Stomach (tissue), 8 donors: ENCODE measurements at regions not wholly inside any gene's neighbourhood (a gene's known extent, or its start where the extent isn't known, plus 50 kb on each side); places are given as distances from the start of the nearest gene placed in this dataset.

Experiments used
- DNase-seq, 2 donors: peaks; one replicate each; pipeline versions ENCODE4 v3.0.0 to v3.0.0-alpha.2; 2013 to 2019
- H3K27ac ChIP-seq, 5 donors: fragments of 200-600 bp in 4 of 5; sonication (generic) in 4 of 5; one replicate each; pipeline ENCODE4 v1.5.1; 2013 to 2019; ENCODE audit warnings: mild to moderate bottlenecking in 1 of 5, moderate library complexity in 1 of 5
- H3K27me3 ChIP-seq, 3 donors: fragments of 200-600 bp; sonication (generic); one replicate each; pipeline ENCODE4 v1.5.1; 2017 to 2019; ENCODE audit warnings: mixed run types in 1 of 3
- H3K36me3 ChIP-seq, 4 donors: fragments of 200-600 bp; sonication (generic); 1 replicate in 3 of 4; 2 replicates in 1 of 4; pipeline ENCODE4 v1.5.1; 2016 to 2019
- H3K4me1 ChIP-seq, 4 donors: fragments of 200-600 bp; sonication (generic); one replicate each; pipeline ENCODE4 v1.5.1; 2016 to 2019
- H3K4me3 ChIP-seq, 4 donors: fragments of 200-600 bp; sonication (generic) in 3 of 4; one replicate each; pipeline ENCODE4 v1.5.1; 2016 to 2019; ENCODE audit warnings: mild to moderate bottlenecking in 1 of 4
- H3K9me3 ChIP-seq, 4 donors: fragments of 200-600 bp; sonication (generic); one replicate each; pipeline ENCODE4 v1.5.1; 2016 to 2019
- CTCF ChIP-seq, 7 experiments: fragments of 450-650 bp in 4 of 7; fragments of 200-600 bp in 3 of 7; sonication (generic) in 3 of 7; IDR thresholded peaks; one replicate each; pipeline ENCODE4 v1.5.1; 2016 to 2019; ENCODE audit warnings: antibody characterized with exemption in 7 of 7, control low read depth in 2 of 7, mild to moderate bottlenecking in 1 of 7
- EP300 ChIP-seq: sonication (generic); formaldehyde crosslinking; IDR thresholded peaks from one replicate; pipeline ENCODE4 v1.6.1; 2017; ENCODE audit warnings: antibody characterized with exemption
- POLR2A ChIP-seq, 4 donors: fragments of 450-650 bp; IDR thresholded peaks; one replicate each; pipeline ENCODE4 v1.6.1; 2016; ENCODE audit warnings: antibody characterized with exemption in 4 of 4, control low read depth in 2 of 4, mild to moderate bottlenecking in 1 of 4, moderate library complexity in 1 of 4
- POLR2AphosphoS5 ChIP-seq, 3 donors: sonication (generic); formaldehyde crosslinking; IDR thresholded peaks; one replicate each; pipeline ENCODE4 v1.6.1; 2016; ENCODE audit warnings: antibody characterized with exemption in 3 of 3
- WGBS, 5 donors: extraction: QIAGEN DNeasy Blood & Tissue Kit in 3 of 5; methylation state at CpG; one replicate each; pipeline versions ENCODE4 v1.1.5 to v1.1.7; 2013 to 2018; 5-methylcytosine and 5-hydroxymethylcytosine counted together
- intact Hi-C: fragments of 100-400 bp; cut with DNase I; formaldehyde crosslinking; loops from one replicate; pipeline ENCODE4 v1.15.1; 2023; ENCODE audit warnings: low total_unique reads
- donor health status: healthy with polysubstance abuse.
- donor health status: Bipolar disorder and iron deficiency.
- donor health status: healthy.

DNA sequence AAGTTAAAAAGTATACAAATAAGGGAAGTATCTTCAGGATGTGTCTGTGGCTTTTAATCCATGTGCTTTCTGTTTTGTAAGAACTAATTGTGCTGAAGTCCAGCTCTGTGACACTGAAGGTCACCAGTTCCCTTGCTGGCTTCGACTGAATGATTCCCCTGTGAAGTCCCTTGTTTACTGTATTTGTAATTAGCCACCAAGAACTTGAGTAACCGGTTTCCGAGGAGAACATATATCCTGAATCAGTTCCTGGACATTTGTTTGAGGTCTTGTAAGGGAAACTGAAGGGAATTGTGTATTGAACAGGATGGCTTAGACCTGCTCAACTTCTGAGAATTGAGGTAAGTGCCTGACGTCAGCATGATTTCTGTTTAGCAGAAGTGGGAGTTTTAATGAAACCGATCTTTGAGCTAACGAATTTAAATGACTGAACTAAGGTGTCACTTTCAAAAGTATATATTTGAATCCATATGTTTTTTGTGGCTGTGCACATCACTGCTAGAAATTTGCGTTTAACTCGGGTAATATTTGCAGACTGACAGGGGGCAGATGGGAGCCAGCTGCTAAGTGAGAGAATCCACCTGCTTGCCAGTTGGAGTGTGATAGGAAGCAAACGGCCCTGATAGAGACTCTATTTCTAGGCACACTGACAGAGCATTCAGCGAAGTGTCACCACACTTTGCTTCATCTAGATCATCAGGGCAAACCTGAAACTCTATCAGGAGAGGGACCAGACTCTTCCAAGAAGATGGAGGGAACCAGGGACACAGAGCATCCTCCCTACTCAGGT lies 530.0 kb downstream of the RFC3 start:
- 18 to 46% (median 28%) methylated on average over 10 of the region's 10 CpGs for WGBS, 5 donors
- peaks cover 0 to 23% (median 9%) of the 10 kb centered on the region in 4 donors for H3K4me1 ChIP-seq
- no peaks in the 10 kb centered on the region for H3K9me3 ChIP-seq
- peak; percentile 63 to 92 for DNase-seq
- H3K27me3 ChIP-seq = no peaks in the 10 kb centered on the region
- intact Hi-C loops = no loop called here
- H3K4me3 ChIP-seq = no peak overlapping the region
- H3K36me3 ChIP-seq = no peaks in the 10 kb centered on the region
- peak overlapping the region; percentile 60 to 76 (median 68) for H3K27ac ChIP-seq
- TF ChIP-seq EP300 (no peak), POLR2A (IDR thresholded peaks at IDR 0.05) (no peak), CTCF (IDR thresholded peaks at IDR 0.05) (no peak), POLR2AphosphoS5 (IDR thresholded peaks at IDR 0.05) (peak in 2 of 3 donors; percentile 71 to 87)

DNA sequence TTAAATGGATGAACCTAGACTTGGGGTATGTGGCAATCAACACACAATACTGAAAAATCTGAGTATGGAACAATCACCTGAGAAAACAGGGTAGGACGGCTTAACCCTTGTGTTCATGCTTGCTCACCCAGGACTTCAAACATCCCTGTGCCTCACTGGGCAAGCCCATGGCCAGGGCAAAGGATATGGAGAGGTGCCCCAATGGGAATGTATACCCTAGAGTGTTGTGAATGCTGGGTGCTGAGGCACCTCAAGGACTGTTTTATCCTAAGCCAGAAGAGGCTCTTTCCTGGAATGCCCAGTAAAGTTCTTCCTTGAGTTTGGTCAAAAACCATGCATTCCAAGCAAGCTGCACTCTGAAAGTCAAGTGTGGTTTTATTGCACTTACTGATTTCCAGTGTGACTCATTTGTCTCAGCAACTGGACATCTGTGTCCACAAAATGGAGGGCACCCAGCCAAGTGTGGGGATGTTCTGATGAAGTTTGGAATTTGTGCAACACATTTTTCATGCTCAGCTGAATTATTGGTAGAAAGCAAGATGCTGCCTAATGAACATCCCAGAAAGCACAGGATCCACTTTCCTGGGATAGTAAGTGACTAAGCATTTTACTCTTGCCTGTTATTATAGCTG lies 531.3 kb downstream of the RFC3 start:
- intact Hi-C loops = no loop called here
- TF ChIP-seq EP300 = no peak
- TF ChIP-seq POLR2AphosphoS5 (IDR thresholded peaks at IDR 0.05) = peak in 1 of 3 donors; percentile 39
- peak overlapping the region in 1 of 5 donors; percentile 72 for H3K27ac ChIP-seq

GRCh38 chr13:34350671-34351070 lies 532.7 kb downstream of the RFC3 start:
- intact Hi-C loops = no loop called here
- Histone ChIP-seq H3K4me1 (peaks cover 0 to 23% (median 9%) of the 10 kb centered on the region in 4 donors), H3K27me3 (no peaks in the 10 kb centered on the region), H3K36me3 (no peaks in the 10 kb centered on the region), H3K9me3 (no peaks in the 10 kb centered on the region), H3K27ac (no peak overlapping the region), H3K4me3 (no peak overlapping the region)
- WGBS, 5 donors = 95 to 100% (median 98%) methylated on average over 3 of the region's 3 CpGs
- DNase-seq = no peak
- TF ChIP-seq EP300 = no peak
- TF ChIP-seq POLR2A (IDR thresholded peaks at IDR 0.05) = no peak
- no peak for TF ChIP-seq CTCF (IDR thresholded peaks at IDR 0.05)
- no peak for TF ChIP-seq POLR2AphosphoS5 (IDR thresholded peaks at IDR 0.05)

More for the DNA sequence above, 531.3 kb downstream of the RFC3 start:
- H3K9me3 ChIP-seq = no peaks in the 10 kb centered on the region
- peaks cover 0 to 23% (median 9%) of the 10 kb centered on the region in 4 donors for H3K4me1 ChIP-seq
- H3K4me3 ChIP-seq = no peak overlapping the region
- H3K36me3 ChIP-seq = no peaks in the 10 kb centered on the region
- DNase-seq = peak in 1 of 2 donors; percentile 40
- no peaks in the 10 kb centered on the region for H3K27me3 ChIP-seq
- 75 to 92% (median 85%) methylated on average over 1 of the region's 1 CpG for WGBS, 5 donors

DNA sequence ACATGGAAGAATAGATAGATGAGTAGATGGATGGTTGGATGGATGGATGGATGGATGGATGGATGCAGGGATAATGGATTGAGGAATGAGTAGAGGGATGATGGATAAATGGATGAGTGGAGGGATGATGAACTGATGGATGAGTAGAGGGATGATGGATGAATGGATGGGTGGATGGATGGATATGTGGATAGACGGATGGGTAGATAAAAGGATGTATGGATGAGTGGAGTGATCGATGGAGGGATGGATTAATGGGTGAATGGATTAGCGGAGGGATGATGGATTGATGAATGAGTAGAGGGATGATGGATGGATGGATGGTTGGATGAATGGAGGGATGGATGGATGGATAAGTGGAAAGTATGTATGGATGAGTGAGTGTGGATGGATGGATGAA lies 533.2 kb downstream of the RFC3 start:
- WGBS, 5 donors = 92 to 99% (median 96%) methylated on average over 3 of the region's 3 CpGs
- no peak overlapping the region for H3K4me3 ChIP-seq

GRCh38 chr13:34352958-34353357 lies 535.0 kb downstream of the RFC3 start:
- peaks cover 0 to 12% (median 6%) of the 10 kb centered on the region in 4 donors for H3K4me1 ChIP-seq
- intact Hi-C loops = no loop called here
- H3K9me3 ChIP-seq = no peaks in the 10 kb centered on the region
- no peaks in the 10 kb centered on the region for H3K27me3 ChIP-seq
- WGBS, 5 donors = 88 to 95% (median 93%) methylated on average over 4 of the region's 4 CpGs
- TF ChIP-seq POLR2AphosphoS5 (IDR thresholded peaks at IDR 0.05) (no peak), CTCF (IDR thresholded peaks at IDR 0.05) (no peak), POLR2A (IDR thresholded peaks at IDR 0.05) (no peak), EP300 (no peak)
- H3K4me3 ChIP-seq = no peak overlapping the region
- DNase-seq = no peak
- no peak overlapping the region for H3K27ac ChIP-seq
- H3K36me3 ChIP-seq = no peaks in the 10 kb centered on the region

More for the DNA sequence above, 533.2 kb downstream of the RFC3 start:
- H3K4me1 ChIP-seq = peaks cover 0 to 23% (median 9%) of the 10 kb centered on the region in 4 donors
- no peak for DNase-seq
- intact Hi-C loops = no loop called here
- no peak for TF ChIP-seq POLR2A (IDR thresholded peaks at IDR 0.05)
- no peak overlapping the region for H3K27ac ChIP-seq
- no peaks in the 10 kb centered on the region for H3K27me3 ChIP-seq
- H3K9me3 ChIP-seq = no peaks in the 10 kb centered on the region
- no peaks in the 10 kb centered on the region for H3K36me3 ChIP-seq
